GM21717 (cell line): ENCODE measurements at regions not wholly inside any gene's neighbourhood (a gene's known extent, or its start where the extent isn't known, plus 50 kb on each side); places are given as distances from the start of the nearest gene placed in this dataset.

ENCODE experiments used
- ATAC-seq: cut with Tn5 transposase; IDR thresholded peaks from one replicate; pipeline ENCODE4 v1.9.1; 2021; ENCODE audit warnings: mild to moderate bottlenecking, moderate library complexity; ENCODE audit not compliant: unreplicated experiment

DNA sequence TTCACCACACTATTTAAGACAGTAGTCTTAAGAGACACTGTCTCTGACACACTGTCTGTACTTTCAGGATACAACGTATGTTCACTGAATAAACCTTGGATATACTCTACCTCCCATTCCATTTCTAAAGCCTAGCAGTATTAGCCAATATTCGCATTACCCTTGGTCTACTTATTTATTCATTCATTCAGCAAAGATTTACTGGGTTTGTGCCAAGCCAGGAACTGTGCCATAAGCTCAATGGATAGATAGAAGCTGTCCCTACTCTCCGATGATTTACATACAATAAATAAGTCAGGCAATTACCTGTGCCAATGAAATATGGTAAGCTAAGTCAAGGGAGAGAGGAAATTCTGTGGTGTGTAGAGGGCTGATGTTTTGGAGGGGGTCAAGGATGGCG, 195.2 kb upstream of the RAB4A start:
- ATAC-seq, result no peak

DNA sequence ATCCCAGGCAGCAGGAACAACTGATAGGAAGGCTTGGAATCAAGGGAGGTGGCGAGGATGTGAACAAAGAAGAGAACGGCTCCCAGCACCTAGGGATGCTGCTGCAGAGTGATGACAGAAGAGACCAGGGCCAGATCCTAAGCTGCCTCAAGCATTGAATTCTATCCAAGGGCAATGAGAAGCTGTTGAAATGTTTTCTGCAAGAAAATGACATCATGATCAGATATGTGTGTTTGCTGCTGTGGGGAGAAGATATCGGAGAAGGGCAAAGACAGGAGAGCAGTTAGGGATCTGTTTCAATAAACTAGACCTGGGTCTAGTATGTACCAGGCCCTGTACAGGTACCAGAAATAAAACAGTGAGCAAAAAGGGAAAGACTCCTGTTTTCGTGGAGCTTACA, 194.7 kb upstream of the RAB4A start:
- ATAC-seq, result no peak

DNA sequence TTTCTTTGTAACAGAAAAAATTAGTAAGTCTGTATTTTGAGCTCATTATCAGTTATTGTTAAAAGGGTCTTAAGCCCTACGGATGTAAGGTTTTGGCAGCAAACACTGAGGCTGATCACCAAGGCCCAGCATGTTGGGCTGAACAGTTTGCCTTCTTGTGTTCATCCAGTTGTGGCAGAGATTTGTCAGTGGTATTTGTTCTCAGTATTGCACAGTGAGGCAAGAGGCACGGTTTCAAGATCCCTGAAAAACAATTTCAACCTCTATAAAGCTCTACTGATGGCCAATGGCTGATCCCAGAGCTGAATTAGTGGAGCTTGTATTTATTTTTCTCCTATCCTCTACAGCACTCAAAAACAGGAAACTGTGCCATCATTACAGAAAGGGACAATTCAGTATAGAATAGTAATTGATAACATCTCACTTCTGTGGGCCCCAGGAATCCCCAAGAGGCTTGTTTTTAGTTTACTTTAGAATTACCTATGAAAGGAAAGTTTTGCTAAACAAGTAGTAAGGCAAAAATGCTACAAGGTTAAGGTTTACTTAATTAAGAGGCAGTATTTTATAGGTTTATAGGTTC, 191.8 kb upstream of the RAB4A start:
- ATAC-seq, result no peak

- no peak for ATAC-seq
These were observed 190.6 kb upstream of the RAB4A start for GRCh38 chr1:229080361-229080760.

GRCh38 chr1:229085291-229085690, 185.6 kb upstream of the RAB4A start:
- ATAC-seq, result no peak

- no peak for ATAC-seq
These were observed 184.8 kb upstream of the RAB4A start for GRCh38 chr1:229086091-229086490.

DNA sequence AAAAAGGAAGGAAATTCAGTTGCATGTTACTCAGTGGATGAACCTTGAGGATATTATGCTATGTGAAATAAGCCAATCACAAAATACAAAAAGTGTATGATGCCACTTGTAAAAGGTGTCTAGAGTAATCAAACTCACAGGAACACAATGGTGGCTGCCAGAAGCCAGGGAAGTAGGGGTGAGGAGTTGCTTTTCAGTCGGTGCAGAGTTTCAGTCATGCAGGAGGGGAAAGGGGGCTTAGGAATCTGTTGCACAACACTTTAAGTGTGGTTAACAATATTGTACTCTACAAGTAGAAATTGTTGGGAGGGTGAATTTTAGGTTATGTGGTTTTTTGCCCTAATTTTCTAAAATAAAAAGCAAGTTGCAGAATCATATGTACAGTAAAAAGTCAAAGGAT, 184.2 kb upstream of the RAB4A start:
- no peak for ATAC-seq

- no peak for ATAC-seq
These were observed 183.6 kb upstream of the RAB4A start for GRCh38 chr1:229087339-229087738.

DNA sequence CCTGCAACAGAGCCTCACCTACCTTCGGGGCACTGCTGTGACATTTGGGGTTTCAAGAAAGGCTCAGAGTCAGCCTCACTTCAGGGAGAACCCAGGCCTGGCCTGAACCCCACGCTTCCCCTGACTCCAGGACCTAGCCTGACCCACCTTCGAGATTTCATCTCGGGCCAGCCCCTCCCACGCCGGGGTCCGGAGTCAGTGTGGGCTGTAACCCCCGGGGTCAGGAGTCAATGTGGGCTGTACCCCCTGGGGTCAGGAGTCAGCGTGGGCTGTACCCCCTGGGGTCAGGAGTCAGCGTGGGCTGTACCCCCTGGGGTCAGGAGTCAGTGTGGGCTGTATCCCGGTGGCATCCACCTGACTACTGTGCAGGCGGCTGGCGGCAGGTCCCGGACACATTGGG, 183.0 kb upstream of the RAB4A start:
- ATAC-seq, result no peak

DNA sequence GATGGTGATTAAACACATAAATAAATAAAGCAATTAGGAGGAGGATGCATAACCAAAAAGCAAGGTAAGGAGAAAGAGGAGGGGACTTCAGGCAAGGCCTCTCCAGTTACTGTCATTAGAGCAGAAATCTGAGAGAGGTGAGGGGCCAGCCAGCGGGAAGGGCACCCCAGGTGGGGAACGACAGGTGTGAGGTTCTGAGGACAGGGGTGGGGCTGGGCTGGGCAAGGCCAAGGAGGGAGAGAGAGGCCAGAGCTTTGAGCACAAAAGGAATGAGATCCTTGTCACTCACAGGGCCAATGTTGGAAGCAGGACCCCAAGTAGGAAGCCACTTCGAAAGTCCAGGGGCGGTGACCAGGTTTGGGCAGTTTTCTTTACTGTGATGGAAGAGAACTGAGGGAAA, 182.2 kb upstream of the RAB4A start:
- ATAC-seq, result no peak

DNA sequence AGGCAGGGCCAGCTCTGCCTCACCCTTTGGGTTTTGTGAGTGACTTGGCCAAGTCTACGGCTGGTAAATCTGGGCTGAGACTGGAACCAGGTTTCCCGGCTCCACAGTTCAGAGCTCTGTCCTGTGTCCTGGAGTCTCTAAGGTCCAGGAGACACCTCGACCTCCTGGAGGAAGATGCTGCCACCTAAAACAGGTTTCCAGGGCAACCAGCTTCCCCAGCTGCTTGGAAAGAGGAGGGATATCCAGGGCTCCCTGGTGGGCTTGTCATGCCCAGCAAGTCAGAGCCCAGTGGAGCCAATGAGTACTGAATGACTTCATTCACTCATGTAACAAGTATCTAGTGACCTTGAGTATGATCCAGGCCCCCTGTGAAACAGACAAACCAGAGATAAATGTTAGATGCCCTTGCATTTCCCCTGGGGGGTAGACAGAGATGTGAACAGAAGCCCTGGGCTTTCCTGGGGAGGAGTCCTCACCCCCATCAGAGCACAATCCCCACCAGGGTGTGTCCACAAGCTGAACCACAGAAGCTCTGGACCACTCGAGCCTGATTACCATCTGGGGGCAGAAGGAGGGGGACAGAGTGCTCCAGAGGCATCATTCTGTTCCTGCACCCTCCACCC, 181.2 kb upstream of the RAB4A start:
- no peak for ATAC-seq

DNA sequence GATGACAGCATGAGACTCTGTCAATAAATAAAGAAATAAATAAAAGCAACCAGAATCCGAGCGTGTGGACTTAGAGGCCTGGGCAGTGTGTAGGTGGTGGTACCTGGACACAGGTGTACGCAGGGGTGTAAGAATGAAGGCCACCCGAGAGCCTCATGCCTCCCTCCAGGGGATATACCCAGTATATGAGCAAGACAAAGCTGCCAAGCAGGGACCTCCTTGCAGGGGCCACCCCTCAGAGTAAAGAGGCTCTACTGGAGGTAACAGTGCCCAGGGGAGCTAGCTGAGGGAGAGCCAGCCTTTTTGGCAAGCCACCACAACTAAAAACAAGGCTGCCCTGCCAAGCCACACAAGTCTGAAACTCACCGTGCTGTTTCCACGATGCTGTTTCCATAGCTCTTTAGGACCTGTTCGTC, 179.2 kb upstream of the RAB4A start:
- no peak for ATAC-seq

DNA sequence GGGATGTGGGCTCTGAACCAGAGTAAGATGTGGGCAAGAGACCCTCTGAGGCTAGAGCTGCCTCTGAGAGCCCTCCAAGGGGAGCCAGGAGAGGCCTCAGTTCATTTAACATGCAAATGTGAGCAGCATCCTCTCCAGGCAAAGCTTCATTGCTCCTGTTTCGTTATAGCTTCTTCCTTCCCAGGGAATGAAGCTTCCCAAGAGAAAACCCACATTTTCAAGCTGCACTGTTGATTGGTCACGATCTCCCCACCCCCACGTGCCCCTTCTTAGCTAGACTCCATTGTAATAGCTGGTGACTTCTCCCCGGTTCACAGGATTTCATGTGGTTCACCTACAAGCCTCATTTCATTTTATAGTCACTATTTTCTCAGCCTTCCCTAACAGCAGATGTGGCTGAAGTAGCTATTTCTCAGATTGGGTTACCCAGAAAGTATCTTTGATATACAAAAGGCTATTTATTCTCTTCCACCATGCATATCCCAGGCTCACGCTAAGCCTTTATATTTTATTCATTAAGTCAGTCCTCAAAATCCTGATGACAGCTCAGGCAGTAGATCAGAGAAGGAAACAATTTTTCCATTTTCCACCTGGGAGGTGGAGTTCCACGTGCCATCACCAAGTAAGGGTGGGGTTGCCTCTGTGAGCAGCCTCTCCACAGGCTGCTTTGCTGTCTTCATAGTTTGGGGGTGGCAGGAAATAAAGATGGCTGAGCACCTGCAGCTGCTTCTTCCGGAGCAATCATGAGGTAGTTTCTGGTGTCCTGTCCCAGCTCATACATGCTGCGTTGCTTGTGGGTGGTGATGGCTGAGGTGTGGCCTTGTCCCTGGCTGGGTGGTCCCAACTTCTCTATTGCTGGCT, 178.3 kb upstream of the RAB4A start:
- no peak for ATAC-seq

DNA sequence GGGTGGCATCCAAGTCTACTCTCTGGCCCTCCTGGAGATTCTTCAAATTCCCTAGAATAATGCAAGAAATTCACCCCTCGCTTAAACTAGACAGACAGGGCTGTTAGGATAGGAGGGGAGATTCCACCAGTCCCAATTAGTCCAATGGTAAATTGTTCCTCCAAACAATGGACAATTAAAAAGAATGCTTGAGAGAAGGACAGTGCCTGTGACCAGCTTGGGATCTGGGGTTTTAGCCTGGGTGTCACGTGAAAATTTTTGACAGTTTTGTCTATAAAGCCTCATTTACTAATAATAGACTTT, 177.7 kb upstream of the RAB4A start:
- ATAC-seq, result no peak

DNA sequence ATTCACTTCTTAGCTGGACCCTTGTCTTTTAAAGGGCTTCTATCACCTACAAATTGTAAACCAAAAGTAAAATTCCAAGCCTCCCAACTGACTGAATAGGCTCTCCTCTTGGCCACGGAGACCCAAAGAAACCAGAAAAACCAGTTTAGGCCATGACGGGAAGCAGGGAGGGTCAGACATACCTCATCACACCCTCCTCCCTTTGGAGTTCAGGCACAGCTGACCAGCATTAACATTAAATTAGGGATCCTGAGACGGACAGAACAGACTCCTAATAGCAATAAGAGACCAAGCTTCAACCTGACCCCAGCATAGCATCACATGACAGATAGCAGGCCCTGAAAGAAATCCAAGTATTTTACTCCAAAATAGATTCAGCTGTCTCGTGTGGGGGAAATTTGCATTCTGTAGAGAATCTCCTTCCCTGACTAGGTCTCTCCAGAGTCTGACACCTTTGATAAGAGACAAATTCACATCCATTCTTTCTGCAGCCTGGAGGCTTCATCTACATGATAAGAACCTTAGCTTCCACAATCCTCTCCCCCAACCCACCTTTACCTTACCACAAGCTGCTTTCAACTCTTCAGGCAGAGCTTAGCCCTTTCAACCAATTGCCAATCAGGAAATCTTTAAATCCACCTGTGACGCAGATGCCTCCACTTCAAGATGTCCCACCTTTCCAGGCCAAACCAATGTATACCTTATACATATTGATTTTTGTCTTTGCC, 177.1 kb upstream of the RAB4A start:
- no peak for ATAC-seq

DNA sequence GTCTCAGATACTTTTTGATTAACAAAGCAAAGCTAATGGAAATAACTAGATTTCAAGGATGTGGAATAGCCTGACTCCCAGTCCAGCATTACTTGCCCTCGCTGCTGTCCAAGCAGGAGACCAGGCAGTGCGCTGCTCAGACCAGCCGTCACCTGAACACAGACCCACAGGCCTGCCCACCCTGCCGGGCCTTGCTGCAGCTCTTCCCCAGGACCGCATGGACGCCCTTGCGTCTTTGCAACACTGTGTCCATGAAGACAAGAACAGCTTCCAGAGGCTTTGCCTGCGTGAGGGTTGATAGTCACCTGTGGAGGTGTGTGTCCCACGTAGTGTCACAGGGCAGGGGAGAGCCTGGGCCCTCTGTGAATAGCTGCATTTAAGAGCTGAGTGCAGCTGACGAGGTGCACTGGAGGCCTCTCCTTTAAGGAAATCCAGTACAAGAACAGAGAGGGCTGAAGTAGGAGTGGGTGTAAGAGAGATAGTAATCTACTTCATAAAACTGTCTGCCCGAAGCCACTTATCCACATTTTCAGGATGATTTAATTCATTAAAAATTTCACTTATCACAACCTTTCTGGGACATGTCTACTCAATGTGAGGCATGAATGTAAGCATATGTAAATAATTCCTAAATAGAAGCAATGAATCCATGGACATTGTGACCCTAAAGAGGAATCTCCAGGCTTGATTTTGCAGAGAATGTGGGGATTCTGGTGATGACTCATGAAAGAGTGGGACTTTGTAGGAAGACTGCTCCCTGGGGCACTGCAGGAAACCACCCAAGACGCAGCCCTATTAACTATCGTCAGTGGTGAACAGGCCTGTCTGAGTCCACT, 176.2 kb upstream of the RAB4A start:
- no peak for ATAC-seq

GRCh38 chr1:229095325-229095724, 175.6 kb upstream of the RAB4A start:
- no peak for ATAC-seq

- ATAC-seq, result no peak
These were observed 173.6 kb upstream of the RAB4A start for GRCh38 chr1:229097356-229097755.

DNA sequence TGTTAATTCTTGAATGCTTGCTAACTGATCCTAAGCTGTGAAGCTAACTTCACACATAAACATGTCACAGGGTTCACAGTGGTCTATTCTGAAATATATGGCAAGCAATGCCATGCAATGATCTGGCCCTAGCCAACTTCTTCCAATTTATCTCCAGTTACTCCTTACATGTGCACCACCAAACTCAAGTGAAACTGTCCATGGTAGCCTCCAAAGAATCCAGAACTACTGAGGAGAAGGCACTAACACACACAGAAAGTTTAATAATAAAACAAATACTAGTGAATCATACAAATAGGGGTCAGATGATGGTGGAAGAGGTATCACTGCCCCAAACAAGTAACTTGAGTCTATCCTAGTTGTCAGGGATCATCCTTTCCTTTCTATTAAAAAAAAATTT, 172.6 kb upstream of the RAB4A start:
- no peak for ATAC-seq

DNA sequence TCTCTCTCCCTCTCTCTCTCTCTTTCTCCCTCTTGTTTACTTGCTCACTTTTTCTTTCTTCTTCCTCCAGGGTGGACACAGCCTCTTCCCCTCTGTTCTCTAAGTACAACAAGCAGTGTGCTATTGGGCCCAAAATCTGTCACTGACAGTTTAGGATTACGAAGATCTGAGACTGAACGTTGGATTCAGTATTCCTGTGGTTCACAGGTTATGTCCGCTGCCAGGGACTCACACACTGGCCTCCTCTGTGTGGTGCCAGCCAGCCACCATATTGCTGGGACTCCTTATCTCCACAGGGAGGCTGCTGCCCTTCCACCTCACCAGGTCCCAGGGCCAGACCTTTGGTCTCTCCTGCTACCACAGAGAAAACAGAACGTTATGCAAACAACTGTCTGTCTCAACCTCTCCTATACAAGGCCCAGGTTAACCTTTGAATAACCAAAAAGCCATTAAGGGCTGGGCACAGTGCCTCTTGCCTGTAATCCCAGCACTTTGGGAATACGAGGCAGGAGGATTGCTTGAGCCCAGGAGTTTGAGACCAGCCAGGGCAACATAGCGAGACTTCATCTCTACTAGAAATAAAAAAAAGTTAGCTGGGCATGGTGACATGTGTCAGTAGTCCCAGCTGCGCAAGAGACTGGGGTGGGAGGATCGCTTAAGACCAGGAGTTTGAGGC, 171.9 kb upstream of the RAB4A start:
- ATAC-seq, result no peak
